T-helper 2 cell treated with Interferon-gamma antibody and Interleukin-4, amounts not matched to agents 5 μg/mL and 100 μg/mL, for 36 hours (primary cell): ENCODE measurements at regions not wholly inside any gene's neighbourhood (a gene's known extent, or its start where the extent isn't known, plus 50 kb on each side); places are given as distances from the start of the nearest gene placed in this dataset.
"Not testable (repeated sequence)": the region's sequence is repeated elsewhere in the genome, so short reads cannot be mapped to it uniquely, and the experiment has no call there.

Experiments used
- DNase-seq: peaks from one replicate; pipeline ENCODE4 v3.0.0; 2021; ENCODE audit warnings: low spot score
- H3K27ac Mint-ChIP-seq: one replicate; pipeline ENCODE4 v1.8.0; 2021; ENCODE audit warnings: mild to moderate bottlenecking, mixed read lengths
- H3K27me3 Mint-ChIP-seq: one replicate; pipeline ENCODE4 v1.8.0; 2021; ENCODE audit warnings: low read depth, mixed read lengths
- H3K36me3 Mint-ChIP-seq: one replicate; pipeline ENCODE4 v1.8.0; 2021; ENCODE audit warnings: low read depth, mixed read lengths
- H3K4me1 Mint-ChIP-seq: one replicate; pipeline ENCODE4 v1.8.0; 2021; ENCODE audit warnings: low read depth, mixed read lengths
- H3K4me3 Mint-ChIP-seq: one replicate; pipeline ENCODE4 v1.8.0; 2022; ENCODE audit warnings: mild to moderate bottlenecking, moderate library complexity, mixed read lengths
- H3K9me3 Mint-ChIP-seq: one replicate; pipeline ENCODE4 v1.8.0; 2021; ENCODE audit warnings: mixed read lengths

DNA sequence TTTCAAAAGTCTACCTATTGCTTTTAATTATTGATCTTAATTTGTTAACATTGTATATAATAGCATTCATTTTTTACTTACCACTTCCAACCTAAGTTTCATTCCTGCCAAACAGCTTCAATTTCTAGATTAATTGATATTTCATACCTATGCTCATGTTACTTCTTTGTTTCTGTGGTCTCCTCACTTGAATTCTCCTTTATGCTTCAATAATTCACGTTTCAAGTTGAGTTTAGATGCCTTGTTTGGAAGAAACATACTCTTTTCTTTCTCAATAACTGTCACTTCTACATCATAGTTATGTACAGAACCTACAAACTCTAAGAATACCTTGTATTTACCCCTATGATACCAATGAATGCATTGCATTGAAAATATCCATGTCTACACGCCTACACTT lies 862.2 kb upstream of the LRATD1 start:
- H3K9me3 Mint-ChIP-seq, result peaks cover 24% of the 10 kb centered on the region
- H3K36me3 Mint-ChIP-seq, result no peaks in the 10 kb centered on the region
- H3K27me3 Mint-ChIP-seq, result no peaks in the 10 kb centered on the region
- no peak for DNase-seq
- no peak overlapping the region for H3K4me3 Mint-ChIP-seq
- H3K4me1 Mint-ChIP-seq, result no peaks in the 10 kb centered on the region
- no peak overlapping the region for H3K27ac Mint-ChIP-seq

DNA sequence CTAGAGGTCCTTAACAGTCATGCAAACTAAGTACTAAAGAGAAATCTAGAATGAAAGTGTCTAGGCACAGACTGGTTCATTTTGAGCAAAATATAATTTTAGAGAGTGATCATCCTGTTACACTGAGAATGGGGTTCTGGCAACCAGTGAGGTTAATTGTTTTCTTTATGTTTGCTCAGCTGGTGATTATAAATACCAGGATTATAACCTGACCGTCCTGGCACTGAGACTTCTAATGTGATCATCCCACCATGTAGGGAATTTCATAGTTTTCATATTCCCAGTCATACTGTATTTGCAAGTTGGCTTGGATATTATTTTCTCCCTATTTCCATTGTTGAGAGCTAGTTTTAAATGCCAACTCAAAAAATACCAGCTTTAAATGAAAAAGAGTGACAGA lies 852.5 kb upstream of the LRATD1 start:
- Mint-ChIP-seq H3K9me3 (peaks cover 26% of the 10 kb centered on the region), H3K27ac (no peak overlapping the region), H3K4me1 (no peaks in the 10 kb centered on the region), H3K27me3 (no peaks in the 10 kb centered on the region), H3K4me3 (no peak overlapping the region), H3K36me3 (no peaks in the 10 kb centered on the region)
- no peak for DNase-seq

DNA sequence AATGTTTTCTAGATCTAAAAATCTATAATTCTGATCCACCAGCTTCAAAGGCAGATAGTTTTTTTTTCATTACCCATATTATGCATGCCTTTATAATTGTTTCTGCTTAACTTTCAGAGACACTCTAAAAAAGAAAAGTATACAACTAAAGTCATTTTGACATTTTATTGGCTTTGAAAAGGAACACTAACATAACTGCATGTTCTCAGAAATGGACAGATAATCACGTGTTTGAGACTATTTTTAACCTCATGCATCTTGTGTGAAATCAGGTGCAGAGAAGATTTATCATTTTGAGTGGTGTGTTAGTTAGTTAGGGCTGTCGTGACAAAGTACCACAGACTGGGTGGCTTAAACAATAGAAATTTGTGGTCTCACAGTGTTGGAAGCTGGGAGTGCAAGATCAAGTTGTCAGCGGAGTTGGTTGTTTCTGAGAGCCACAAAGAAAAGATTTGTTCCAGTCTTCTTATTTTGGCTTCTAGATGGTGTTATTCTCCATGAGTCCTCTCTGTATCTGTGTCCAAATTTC lies 841.4 kb upstream of the LRATD1 start:
- H3K27ac Mint-ChIP-seq, result no peak overlapping the region
- no peak overlapping the region for H3K4me3 Mint-ChIP-seq
- no peaks in the 10 kb centered on the region for H3K4me1 Mint-ChIP-seq
- H3K9me3 Mint-ChIP-seq, result peaks cover 9% of the 10 kb centered on the region
- no peaks in the 10 kb centered on the region for H3K27me3 Mint-ChIP-seq
- no peaks in the 10 kb centered on the region for H3K36me3 Mint-ChIP-seq
- no peak for DNase-seq

DNA sequence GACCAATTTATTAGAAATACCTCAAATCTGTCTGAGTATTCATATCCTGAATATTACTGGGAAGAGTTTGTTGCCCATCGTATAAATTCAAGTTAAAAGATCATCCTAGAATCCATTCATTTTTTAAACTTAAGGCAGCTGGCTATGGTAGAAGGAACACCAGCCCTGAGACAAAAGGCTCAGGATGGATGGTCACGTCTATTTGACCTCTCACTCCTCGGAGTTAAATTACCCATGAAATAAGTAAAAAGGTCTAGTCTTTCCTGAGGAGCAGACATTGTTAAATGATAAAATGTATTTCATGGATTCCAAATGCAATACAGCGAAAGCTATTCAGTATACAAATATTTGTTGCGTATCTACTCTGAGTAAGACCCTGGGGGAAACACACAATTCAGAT lies 826.0 kb upstream of the LRATD1 start:
- no peak overlapping the region for H3K27ac Mint-ChIP-seq

DNA sequence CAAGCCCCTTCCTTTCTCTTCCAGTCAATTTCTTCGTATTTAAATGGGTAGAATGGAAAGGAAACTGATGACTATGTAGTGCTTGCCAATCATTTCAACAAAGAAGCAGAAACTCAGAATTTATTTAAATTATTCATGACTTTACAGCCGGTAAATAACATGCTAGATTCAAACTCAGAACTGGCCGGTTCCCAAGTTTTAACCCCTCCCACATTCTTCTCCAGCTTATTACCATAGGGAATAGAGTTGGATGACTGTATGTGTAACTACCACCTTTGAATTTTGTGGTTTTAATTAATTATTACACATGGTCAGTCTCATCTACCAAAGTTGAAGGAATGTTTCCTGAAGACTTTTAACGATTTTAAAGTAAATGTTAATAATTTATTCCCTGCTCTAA lies 819.3 kb upstream of the LRATD1 start:
- H3K27me3 Mint-ChIP-seq, result no peaks in the 10 kb centered on the region
- no peak for DNase-seq
- no peak overlapping the region for H3K27ac Mint-ChIP-seq
- no peaks in the 10 kb centered on the region for H3K4me1 Mint-ChIP-seq
- no peaks in the 10 kb centered on the region for H3K9me3 Mint-ChIP-seq
- H3K36me3 Mint-ChIP-seq, result no peaks in the 10 kb centered on the region
- no peak overlapping the region for H3K4me3 Mint-ChIP-seq

More for the DNA sequence above, 826.0 kb upstream of the LRATD1 start:
- Mint-ChIP-seq H3K36me3 (no peaks in the 10 kb centered on the region), H3K4me1 (no peaks in the 10 kb centered on the region), H3K4me3 (no peak overlapping the region), H3K27me3 (no peaks in the 10 kb centered on the region), H3K9me3 (peaks cover 12% of the 10 kb centered on the region)
- DNase-seq, result no peak

DNA sequence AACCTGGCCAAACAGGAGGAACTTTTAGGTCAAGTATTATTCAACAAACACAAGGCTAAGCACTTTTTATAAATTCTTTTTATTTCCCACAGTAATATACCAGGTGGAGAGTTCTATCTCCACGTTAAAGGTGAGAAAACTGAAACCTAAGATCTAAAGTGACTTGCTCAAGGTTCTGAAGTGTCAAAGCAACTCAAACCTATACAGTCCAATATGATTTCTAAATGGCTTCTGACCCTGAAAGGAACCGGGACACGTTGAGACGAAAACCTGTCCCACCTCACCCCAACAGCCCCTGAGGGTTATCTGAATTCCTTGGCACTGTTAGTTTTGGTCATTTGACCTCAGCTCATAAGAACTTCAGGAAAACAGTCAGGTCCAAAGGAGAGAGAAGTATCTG lies 814.5 kb upstream of the LRATD1 start:
- no peak overlapping the region for H3K27ac Mint-ChIP-seq
- H3K4me1 Mint-ChIP-seq, result no peaks in the 10 kb centered on the region
- no peak for DNase-seq
- H3K4me3 Mint-ChIP-seq, result no peak overlapping the region
- H3K27me3 Mint-ChIP-seq, result no peaks in the 10 kb centered on the region
- no peaks in the 10 kb centered on the region for H3K36me3 Mint-ChIP-seq
- no peaks in the 10 kb centered on the region for H3K9me3 Mint-ChIP-seq

DNA sequence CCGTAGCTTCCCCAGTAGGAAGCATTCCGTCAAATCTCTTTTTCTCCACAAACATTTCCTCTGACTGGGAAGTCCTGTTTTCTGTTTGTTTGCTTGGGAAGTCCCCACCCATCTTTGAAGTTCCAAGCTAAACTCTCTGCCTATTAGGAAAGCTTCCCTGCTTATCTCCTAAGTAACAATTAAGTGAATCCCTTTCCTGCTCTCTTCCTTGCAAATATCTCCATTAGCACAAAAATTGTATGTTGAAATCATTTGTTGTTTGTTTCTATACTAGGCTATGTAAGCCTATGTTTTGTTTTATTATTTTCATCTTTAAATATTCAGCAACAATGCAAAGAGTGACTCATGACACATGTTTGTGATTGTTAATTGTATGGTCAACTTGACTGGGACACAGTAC lies 812.6 kb upstream of the LRATD1 start:
- H3K4me3 Mint-ChIP-seq, result no peak overlapping the region
- H3K36me3 Mint-ChIP-seq, result no peaks in the 10 kb centered on the region
- H3K9me3 Mint-ChIP-seq, result peaks cover 4% of the 10 kb centered on the region
- no peaks in the 10 kb centered on the region for H3K27me3 Mint-ChIP-seq
- no peak overlapping the region for H3K27ac Mint-ChIP-seq
- no peak for DNase-seq
- H3K4me1 Mint-ChIP-seq, result no peaks in the 10 kb centered on the region

DNA sequence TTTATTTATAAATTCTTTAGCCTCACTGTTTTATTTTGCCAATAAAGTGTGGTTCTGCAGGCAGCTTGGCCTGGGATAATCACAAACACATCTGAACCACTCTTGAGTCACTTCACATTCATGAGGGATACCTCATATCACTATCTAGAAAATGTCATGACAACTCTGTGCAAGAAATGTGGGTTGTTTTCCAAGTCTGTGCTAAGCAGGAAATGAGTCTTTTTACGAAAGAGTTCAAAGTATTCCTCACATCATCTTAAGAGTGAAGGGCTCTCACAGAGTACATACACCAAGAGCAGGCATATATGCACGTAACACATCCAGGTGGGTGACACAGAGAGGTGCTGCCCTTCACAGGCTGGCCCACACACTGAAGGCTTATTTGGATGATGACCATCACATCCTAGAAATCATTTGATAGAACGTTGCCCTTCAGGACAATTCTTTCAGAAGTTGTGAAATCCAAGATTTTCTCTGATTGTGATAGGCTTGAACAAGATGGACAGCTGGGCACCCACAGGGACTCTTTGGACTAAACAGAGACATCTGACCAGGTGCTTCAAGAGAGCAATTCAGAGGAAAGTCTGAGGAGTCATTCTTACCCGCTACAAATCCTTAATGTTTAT lies 811.1 kb upstream of the LRATD1 start:
- Mint-ChIP-seq H3K36me3 (no peaks in the 10 kb centered on the region), H3K27ac (no peak overlapping the region), H3K4me3 (no peak overlapping the region), H3K4me1 (no peaks in the 10 kb centered on the region), H3K9me3 (peaks cover 4% of the 10 kb centered on the region), H3K27me3 (no peaks in the 10 kb centered on the region)
- no peak for DNase-seq

DNA sequence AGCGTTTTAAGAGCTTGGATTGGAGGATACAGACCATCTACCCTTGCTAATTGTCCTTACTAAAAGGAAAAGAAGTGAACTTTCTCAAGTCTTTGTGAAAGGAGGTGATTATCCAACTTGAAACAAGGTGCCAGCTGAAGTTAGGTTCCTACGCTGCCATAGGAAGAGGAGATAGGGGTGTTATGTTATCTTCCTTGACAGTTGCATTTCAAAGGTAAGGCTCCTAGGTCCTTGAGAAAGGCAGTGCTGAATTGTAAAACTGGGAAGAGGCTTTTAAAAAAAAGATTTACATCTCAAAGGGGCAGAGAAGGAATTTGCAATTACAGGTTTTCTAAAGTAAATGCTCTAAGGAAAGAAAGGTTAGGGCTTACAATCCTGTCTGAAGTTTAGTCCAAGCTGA lies 810.2 kb upstream of the LRATD1 start:
- no peak overlapping the region for H3K4me3 Mint-ChIP-seq
- no peaks in the 10 kb centered on the region for H3K36me3 Mint-ChIP-seq
- H3K27me3 Mint-ChIP-seq, result no peaks in the 10 kb centered on the region
- no peaks in the 10 kb centered on the region for H3K4me1 Mint-ChIP-seq
- H3K9me3 Mint-ChIP-seq, result peaks cover 4% of the 10 kb centered on the region
- DNase-seq, result no peak
- no peak overlapping the region for H3K27ac Mint-ChIP-seq

DNA sequence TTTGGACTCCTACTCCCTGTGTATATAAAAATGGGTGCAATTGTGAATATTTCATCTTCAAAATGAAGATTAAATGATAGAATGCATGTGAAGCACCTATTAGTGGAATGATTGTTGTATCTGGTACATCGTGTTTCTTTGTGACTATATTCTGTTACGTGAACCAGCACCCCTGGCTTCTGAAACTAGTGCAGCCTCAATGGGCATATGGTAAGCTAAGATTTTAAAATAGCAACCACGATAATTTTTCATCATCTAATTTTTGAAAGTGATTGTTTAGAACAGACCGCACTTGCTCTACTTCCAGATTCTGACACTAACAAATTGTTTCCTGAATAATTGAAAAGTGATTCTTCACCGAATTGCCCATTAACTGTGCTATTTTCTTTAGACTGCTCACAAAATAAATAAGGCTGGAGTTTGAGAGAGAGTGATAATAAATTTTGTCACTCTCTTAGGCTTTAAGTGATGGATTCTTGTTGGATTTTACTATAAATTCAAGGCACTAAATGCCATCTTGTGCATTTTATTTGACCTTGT lies 806.1 kb upstream of the LRATD1 start:
- Mint-ChIP-seq H3K36me3 (no peaks in the 10 kb centered on the region), H3K27ac (no peak overlapping the region), H3K9me3 (peaks cover 10% of the 10 kb centered on the region), H3K4me3 (no peak overlapping the region), H3K27me3 (no peaks in the 10 kb centered on the region), H3K4me1 (no peaks in the 10 kb centered on the region)
- DNase-seq, result no peak

DNA sequence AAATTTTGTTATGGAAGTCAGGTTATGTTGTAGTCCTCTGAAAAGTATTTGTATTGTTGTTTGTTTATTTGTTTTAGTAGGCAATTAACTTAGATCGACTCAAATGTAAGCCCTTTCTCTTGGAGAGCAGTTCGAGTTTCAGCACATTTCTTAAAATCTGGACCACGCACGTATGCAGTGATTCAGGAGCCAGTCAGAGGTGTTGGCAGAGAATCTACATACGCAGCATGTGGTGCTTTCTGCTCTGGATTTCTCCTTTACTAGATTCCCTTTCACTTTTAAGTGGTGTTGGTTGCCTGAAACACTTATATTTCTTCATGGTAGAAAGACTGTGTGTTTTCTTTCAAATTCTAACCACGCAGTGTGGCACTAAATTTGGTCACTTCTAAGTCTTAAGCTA lies 773.9 kb upstream of the LRATD1 start:
- Mint-ChIP-seq H3K36me3 (no peaks in the 10 kb centered on the region), H3K27me3 (no peaks in the 10 kb centered on the region), H3K9me3 (peaks cover 28% of the 10 kb centered on the region), H3K4me1 (no peaks in the 10 kb centered on the region), H3K27ac (no peak overlapping the region), H3K4me3 (no peak overlapping the region)
- no peak for DNase-seq

DNA sequence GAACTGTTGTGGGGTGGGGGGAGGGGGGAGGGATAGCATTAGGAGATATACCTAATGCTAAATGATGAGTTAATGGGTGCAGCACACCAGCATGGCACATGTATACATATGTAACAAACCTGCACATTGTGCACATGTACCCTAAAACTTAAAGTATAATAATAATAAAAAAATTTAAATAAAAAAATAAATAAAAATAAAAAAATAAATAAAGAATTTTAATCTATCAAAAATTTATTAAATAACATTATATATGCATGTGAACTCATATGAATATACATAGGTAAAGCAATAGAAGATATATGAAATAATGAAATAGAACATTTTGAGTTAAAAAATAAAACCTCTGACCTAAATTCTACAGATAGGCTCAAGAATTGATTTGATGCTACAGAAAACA lies 764.2 kb upstream of the LRATD1 start:
- H3K36me3 Mint-ChIP-seq, H3K4me1 Mint-ChIP-seq, H3K27ac Mint-ChIP-seq, DNase-seq, H3K27me3 Mint-ChIP-seq, H3K4me3 Mint-ChIP-seq: not testable (repeated sequence)
- peaks cover 28% of the 10 kb centered on the region for H3K9me3 Mint-ChIP-seq

DNA sequence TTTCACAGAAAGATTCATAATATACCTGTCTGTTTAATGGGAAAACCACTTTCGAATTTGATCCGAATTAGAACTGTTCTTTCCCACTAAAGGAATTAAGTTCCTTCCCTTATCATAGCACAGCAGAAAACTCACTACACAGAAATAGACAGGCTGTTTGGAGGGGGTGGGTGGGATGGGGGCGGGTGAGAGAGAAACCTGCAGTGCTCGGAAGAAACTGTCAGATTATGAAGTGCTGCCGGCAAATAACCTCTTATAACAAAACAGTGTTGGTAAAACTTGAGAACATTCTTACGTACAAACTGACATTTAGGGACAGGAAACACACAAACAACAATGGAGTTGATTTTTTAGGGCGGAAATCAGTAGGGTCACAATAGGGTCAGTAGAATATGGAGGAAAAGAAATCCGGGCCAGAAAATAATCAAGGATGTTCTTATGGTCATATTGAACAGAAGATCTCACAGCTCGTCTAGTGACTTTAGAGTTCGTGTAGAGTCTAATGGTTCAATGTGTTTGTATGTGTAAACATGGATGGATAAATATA lies 756.0 kb upstream of the LRATD1 start:
- no peak for DNase-seq
- H3K9me3 Mint-ChIP-seq, result peaks cover 11% of the 10 kb centered on the region
- H3K27me3 Mint-ChIP-seq, result no peaks in the 10 kb centered on the region
- no peak overlapping the region for H3K4me3 Mint-ChIP-seq
- no peaks in the 10 kb centered on the region for H3K4me1 Mint-ChIP-seq
- H3K27ac Mint-ChIP-seq, result no peak overlapping the region
- no peaks in the 10 kb centered on the region for H3K36me3 Mint-ChIP-seq

DNA sequence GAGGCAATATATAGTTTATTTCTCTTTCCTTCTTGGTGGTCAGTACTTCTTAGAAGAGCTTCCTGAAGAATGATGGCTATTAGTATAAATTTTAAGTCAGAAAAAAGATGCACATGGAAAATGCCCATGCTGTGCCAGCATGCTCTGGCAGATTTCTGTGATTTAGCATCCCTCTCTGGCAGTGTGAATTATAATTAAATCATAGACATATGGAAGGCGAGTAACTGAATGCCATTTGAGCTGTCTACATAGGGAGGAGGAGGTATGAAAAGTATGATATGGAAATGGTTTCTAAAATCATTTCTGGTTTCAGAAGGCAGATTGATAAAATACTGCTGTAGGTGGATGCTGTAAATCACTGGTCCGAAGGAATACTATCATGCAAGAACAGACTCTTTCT lies 754.9 kb upstream of the LRATD1 start:
- H3K4me3 Mint-ChIP-seq, result no peak overlapping the region

More for the DNA sequence above, 754.9 kb upstream of the LRATD1 start:
- no peaks in the 10 kb centered on the region for H3K4me1 Mint-ChIP-seq
- DNase-seq, result no peak
- peaks cover 17% of the 10 kb centered on the region for H3K9me3 Mint-ChIP-seq
- H3K27ac Mint-ChIP-seq, result no peak overlapping the region
- no peaks in the 10 kb centered on the region for H3K27me3 Mint-ChIP-seq
- no peaks in the 10 kb centered on the region for H3K36me3 Mint-ChIP-seq
